GM19035 (cell line): ENCODE measurements at regions not wholly inside any gene's neighbourhood (a gene's known extent, or its start where the extent isn't known, plus 50 kb on each side); places are given as distances from the start of the nearest gene placed in this dataset.
"Not testable (repeated sequence)": the region's sequence is repeated elsewhere in the genome, so short reads cannot be mapped to it uniquely, and the experiment has no call there.

Source experiments
- ATAC-seq: cut with Tn5 transposase; IDR thresholded peaks from one replicate; pipeline ENCODE4 v1.9.1; 2021; ENCODE audit not compliant: unreplicated experiment

DNA sequence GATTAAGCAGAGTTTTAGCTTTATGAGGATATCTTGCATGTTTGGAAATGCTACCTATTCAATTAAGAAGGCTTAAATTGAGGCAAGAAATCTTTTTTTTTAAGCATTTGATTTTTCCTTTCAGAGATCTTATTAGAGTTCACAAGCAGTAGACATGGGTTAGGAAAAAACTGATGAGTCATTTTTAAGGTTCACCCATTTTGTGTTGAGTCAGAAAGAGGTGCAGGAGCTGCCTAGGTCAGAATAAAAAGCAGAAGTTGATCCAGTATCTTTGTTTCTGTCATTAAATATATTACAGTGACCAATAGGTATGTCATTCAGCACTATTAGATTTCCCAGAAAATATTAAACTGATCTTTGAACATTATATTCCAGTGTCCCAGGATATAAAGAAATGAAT lies 306.8 kb downstream of the LMBRD1 start:
- no peak for ATAC-seq

- no peak for ATAC-seq
Measured at GRCh38 chr6:69487688-69488087, 309.1 kb downstream of the LMBRD1 start.

- ATAC-seq: no peak
Measured at GRCh38 chr6:69466979-69467570, 329.7 kb downstream of the LMBRD1 start.

DNA sequence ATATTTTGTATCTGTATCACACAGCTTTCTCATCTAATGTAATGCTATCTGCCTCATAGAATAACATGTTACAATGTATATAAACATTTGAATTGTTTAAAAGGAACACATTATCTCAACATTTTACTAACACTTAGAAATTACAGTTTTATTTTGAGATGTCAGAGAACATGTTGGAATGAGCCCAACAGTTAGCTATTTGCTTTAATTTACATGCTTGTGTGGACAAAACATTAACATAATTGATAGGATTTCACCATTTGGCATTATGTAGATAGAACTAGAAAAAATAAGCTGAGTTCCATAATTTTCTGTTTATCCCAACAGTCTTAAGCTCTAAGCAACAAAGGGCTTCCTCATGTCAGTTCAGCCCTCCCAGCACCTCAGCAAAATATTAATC lies 330.9 kb downstream of the LMBRD1 start:
- ATAC-seq: no peak

GRCh38 chr6:69456086-69456485 lies 340.7 kb downstream of the LMBRD1 start:
- ATAC-seq: no peak

DNA sequence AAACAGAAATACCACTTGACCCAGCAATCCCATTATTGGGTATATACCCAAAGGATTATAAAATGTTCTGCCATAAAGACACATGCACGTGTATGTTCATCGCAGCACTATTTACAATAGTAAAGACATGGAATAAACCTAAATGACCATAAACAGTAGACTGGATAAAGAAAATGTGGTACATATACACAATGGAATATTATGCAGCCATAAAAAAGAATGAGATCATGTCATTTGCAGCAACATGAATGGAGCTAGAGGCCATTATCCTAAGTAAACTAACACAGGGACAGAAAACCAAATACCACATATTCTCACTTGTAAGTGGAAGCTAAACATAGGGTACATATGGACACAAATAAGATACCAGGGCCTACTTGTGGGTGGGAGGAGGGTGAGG lies 342.2 kb downstream of the LMBRD1 start:
- ATAC-seq: not testable (repeated sequence)

DNA sequence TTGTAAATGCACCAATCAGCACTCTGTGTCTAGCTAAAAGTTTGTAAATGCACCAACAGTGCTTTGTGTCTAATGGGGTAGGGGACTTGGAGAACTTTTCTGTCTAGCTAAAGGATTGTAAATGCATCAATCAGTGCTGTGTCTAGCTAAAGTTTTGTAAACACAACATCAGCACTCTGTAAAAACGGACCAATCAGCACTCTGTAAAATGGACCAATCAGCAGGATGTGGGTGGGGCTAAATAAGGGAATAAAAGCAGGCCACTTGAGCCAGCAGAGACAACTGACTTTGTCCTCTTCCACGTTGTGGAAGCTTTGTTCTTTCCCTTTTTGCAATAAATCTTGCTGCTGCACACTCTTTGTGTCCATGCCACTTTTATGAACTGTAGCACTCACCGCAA lies 346.3 kb downstream of the LMBRD1 start:
- ATAC-seq: not testable (repeated sequence)

DNA sequence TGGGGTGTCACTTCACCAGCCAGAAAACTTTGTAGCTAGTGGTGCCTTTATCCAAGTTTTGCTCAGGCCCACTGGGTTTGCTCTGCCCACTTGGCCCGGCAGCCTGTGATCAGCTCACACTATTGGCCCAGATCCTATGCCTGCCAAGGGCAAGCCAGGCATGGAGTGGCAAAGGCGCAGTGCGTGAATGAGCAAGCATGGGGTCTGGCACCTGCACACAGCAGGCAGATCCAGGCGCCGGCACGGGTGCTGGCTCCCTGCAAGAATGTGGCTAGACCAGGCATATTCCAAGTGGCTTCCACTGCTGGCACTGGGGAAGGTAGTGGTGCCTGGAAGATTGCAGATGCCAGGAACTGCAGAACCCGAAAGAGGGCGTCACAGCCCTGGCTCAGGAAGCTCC lies 346.9 kb downstream of the LMBRD1 start:
- ATAC-seq: no peak
